ENCODE measurements at regions not wholly inside any gene's neighbourhood (a gene's known extent, or its start where the extent isn't known, plus 50 kb on each side); places are given as distances from the start of the nearest gene placed in this dataset.

DNA sequence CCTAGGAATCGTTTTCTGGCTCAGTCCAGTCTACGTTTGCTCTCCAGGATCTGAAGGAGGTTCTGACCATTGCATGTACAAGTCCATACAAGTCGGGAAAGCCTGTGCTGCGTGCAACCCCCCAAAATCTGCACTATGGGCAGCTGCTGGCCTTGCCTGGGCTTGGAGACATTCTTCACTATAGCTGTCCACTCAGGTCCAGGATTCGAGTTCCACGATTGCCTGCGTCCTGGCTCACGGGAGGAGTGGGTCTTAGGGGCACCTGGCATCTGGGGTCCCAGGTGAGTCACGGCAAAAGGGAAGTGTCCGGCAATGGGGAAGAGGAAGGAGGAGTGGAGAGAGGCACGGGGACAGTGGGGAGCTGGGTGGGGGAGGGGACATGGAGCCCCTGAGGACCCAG is 563.0 kb downstream of the BRD1 start:
- TF ChIP-seq, protein P1, sequence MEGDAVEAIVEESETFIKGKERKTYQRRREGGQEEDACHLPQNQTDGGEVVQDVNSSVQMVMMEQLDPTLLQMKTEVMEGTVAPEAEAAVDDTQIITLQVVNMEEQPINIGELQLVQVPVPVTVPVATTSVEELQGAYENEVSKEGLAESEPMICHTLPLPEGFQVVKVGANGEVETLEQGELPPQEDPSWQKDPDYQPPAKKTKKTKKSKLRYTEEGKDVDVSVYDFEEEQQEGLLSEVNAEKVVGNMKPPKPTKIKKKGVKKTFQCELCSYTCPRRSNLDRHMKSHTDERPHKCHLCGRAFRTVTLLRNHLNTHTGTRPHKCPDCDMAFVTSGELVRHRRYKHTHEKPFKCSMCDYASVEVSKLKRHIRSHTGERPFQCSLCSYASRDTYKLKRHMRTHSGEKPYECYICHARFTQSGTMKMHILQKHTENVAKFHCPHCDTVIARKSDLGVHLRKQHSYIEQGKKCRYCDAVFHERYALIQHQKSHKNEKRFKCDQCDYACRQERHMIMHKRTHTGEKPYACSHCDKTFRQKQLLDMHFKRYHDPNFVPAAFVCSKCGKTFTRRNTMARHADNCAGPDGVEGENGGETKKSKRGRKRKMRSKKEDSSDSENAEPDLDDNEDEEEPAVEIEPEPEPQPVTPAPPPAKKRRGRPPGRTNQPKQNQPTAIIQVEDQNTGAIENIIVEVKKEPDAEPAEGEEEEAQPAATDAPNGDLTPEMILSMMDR (IDR thresholded peaks at IDR 0.05) = no peak
- no peak for TF ChIP-seq EP300 (IDR thresholded peaks at IDR 0.05)
- TF ChIP-seq POLR2AphosphoS5 (IDR thresholded peaks at IDR 0.05) = no peak
- DNase-seq = peak in 1 of 2 donors; percentile 10
- Histone ChIP-seq H3K27ac (no peak overlapping the region), H3K9me3 (no peaks in the 10 kb centered on the region), H3K4me3 (no peak overlapping the region), H3K27me3 (peaks cover 0 to 59% (median 7%) of the 10 kb centered on the region in 3 donors), H3K36me3 (no peaks in the 10 kb centered on the region), H3K4me1 (no peaks in the 10 kb centered on the region)
- WGBS, 5 donors = 72 to 81% (median 75%) methylated on average over 11 of the region's 11 CpGs
- intact Hi-C loops (cut with DNase I; ENCODE audit: low total_unique reads) = loop anchor here (10.0 kb wide), 1 partner anchor 1690 kb away; no protein-coding TSS in a partner anchor

DNA sequence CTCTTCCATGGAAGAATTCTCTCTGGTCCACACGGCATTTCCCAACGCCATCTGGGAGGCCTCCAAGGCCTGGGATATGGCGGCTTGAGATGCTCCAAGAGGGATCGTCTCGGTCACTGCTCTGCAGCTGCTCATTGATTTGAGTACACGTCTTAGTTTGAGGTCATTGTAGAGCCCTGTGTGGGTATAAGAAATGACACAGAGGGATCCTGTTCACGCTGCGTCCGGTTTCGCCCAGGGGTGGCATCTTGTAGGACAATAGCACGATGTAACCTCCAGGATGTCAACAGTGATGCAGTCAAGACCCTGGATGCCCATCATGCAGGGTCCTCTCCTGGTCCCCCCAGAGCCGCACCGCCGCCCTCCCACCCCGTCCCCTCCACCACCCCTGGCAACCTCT is 564.6 kb downstream of the BRD1 start:
- Histone ChIP-seq H3K27me3 (peaks cover 0 to 43% (median 7%) of the 10 kb centered on the region in 3 donors), H3K27ac (no peak overlapping the region), H3K4me3 (no peak overlapping the region), H3K4me1 (no peaks in the 10 kb centered on the region), H3K36me3 (no peaks in the 10 kb centered on the region), H3K9me3 (no peaks in the 10 kb centered on the region)
- peak in 1 of 2 donors; percentile 7 for DNase-seq
- WGBS, 5 donors = 84 to 92% (median 90%) methylated on average over 10 to 15 of the region's 15 CpGs
- intact Hi-C loops (cut with DNase I; ENCODE audit: low total_unique reads) = loop anchor here (10.0 kb wide), 1 partner anchor 1688 kb away; no protein-coding TSS in a partner anchor
- no peak for TF ChIP-seq EP300 (IDR thresholded peaks at IDR 0.05)
- no peak for TF ChIP-seq POLR2A (IDR thresholded peaks at IDR 0.05)
- TF ChIP-seq POLR2AphosphoS5 (IDR thresholded peaks at IDR 0.05) = no peak
- TF ChIP-seq, protein P1 (IDR thresholded peaks at IDR 0.05) = no peak

DNA sequence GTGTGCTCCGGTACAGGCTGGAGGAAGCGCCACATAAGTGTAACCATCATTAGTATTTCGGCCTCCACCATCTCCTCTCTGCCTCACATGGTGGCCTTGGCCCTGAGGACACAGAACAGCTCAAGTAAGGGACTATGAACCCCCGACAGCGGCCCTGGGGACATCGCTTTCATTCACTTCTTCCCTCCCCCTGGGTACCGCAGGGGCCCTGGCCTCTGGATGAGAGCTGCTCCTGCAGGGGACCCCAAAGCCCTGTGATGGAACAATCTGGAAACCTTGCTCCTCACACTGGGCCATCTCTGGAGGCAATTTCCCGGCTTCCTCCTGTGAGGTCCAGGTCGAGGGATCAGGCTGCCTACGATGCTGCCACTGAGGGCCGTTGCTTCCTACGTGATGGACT is 565.5 kb downstream of the BRD1 start:
- H3K27ac ChIP-seq = no peak overlapping the region
- no peak overlapping the region for H3K4me3 ChIP-seq
- no peaks in the 10 kb centered on the region for H3K4me1 ChIP-seq
- intact Hi-C loops (cut with DNase I; ENCODE audit: low total_unique reads) = loop anchor here (10.0 kb wide), 1 partner anchor 1687 kb away; no protein-coding TSS in a partner anchor
- no peaks in the 10 kb centered on the region for H3K9me3 ChIP-seq
- peaks cover 0 to 42% (median 7%) of the 10 kb centered on the region in 3 donors for H3K27me3 ChIP-seq
- 78 to 89% (median 86%) methylated on average over 12 of the region's 12 CpGs for WGBS, 5 donors
- TF ChIP-seq POLR2AphosphoS5 (IDR thresholded peaks at IDR 0.05) (no peak), POLR2A (IDR thresholded peaks at IDR 0.05) (no peak), EP300 (IDR thresholded peaks at IDR 0.05) (no peak)
- TF ChIP-seq, protein P1 (IDR thresholded peaks at IDR 0.05) = no peak
- no peaks in the 10 kb centered on the region for H3K36me3 ChIP-seq
- peak in 1 of 2 donors; percentile 17 for DNase-seq

- H3K4me1 ChIP-seq = no peaks in the 10 kb centered on the region
- no peak overlapping the region for H3K4me3 ChIP-seq
- DNase-seq = peak in 1 of 2 donors; percentile 13
- TF ChIP-seq, protein P1 (IDR thresholded peaks at IDR 0.05) = no peak
- TF ChIP-seq POLR2A (IDR thresholded peaks at IDR 0.05) (no peak), EP300 (IDR thresholded peaks at IDR 0.05) (no peak), POLR2AphosphoS5 (IDR thresholded peaks at IDR 0.05) (no peak)
- H3K36me3 ChIP-seq = no peaks in the 10 kb centered on the region
- H3K27me3 ChIP-seq = peaks cover 0 to 37% (median 1%) of the 10 kb centered on the region in 3 donors
- H3K9me3 ChIP-seq = no peaks in the 10 kb centered on the region
- 72 to 83% (median 79%) methylated on average over 15 to 17 of the region's 17 CpGs for WGBS, 5 donors
- no peak overlapping the region for H3K27ac ChIP-seq
- intact Hi-C loops (cut with DNase I; ENCODE audit: low total_unique reads) = loop anchor here (10.0 kb wide), 1 partner anchor 1687 kb away; no protein-coding TSS in a partner anchor
Observed at GRCh38 chr22:49261616-49262015, 566.1 kb downstream of the BRD1 start.
